ENCODE measurements at regions not wholly inside any gene's neighbourhood (a gene's known extent, or its start where the extent isn't known, plus 50 kb on each side); places are given as distances from the start of the nearest gene placed in this dataset.

DNA sequence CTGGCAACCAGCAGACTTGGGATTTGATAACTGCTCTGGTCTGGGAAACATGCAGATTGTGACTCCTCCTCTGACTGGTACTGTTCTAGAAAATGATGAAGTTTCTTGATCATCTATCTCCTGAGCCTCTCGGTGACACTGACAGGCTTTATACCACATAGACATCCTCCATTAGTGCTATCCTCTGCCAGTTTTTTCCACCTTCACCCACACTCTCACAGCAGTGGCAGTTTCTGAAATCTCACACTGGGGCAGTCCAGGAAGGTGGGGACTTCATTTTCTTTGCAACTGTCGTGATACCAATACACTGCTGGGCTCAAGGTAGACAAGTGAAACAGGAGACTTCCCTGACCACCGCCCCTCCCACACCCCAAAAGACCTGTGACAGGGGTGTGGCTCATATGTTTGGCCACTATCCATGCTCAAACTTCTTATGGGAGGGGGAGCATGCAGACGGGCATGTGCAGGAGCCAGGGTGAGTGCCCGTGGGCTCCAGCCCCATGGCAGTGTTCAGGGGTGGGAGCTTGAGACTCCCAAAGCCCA is 66.3 kb upstream of the RMDN2 start:
- no peak for TF ChIP-seq CTCF (conservative IDR thresholded peaks at IDR 0.05)
- TF ChIP-seq EZH2 (IDR thresholded peaks at IDR 0.05; ENCODE audit: low read depth) = no peak
